Testis (tissue), 2 donors: ENCODE measurements at regions not wholly inside any gene's neighbourhood (a gene's known extent, or its start where the extent isn't known, plus 50 kb on each side); places are given as distances from the start of the nearest gene placed in this dataset.

Source experiments
- DNase-seq: peaks from one replicate; pipeline ENCODE4 v3.0.0-alpha.2; 2019
- H3K27ac ChIP-seq, 2 donors: fragments of 200-600 bp; sonication (generic); one replicate each; pipeline ENCODE4 v1.5.1; 2019
- H3K27me3 ChIP-seq: fragments of 200-600 bp; sonication (generic); one replicate; pipeline ENCODE4 v1.5.1; 2019
- H3K36me3 ChIP-seq: fragments of 200-600 bp; sonication (generic); one replicate; pipeline ENCODE4 v1.5.1; 2017; ENCODE audit warnings: low read depth; ENCODE audit errors: missing control alignments
- H3K4me1 ChIP-seq: fragments of 200-600 bp; sonication (generic); one replicate; pipeline ENCODE4 v1.5.1; 2019
- H3K4me3 ChIP-seq, 2 donors: fragments of 200-600 bp; sonication (generic); one replicate each; pipeline ENCODE4 v1.5.1; 2017 to 2019
- H3K9me3 ChIP-seq: fragments of 200-600 bp; sonication (generic); one replicate; pipeline ENCODE4 v1.5.1; 2017
- POLR2A ChIP-seq: fragments of 450-650 bp; IDR thresholded peaks from one replicate; pipeline ENCODE4 v1.6.1; 2017; ENCODE audit warnings: antibody characterized with exemption, mild to moderate bottlenecking, moderate library complexity
- WGBS, 2 donors: methylation state at CpG; one replicate each; pipeline ENCODE4 v1.1.5; 2018; 5-methylcytosine and 5-hydroxymethylcytosine counted together
- intact Hi-C: fragments of 100-400 bp; cut with DNase I; formaldehyde crosslinking; loops from one replicate; pipeline ENCODE4 v1.15.1; 2023; ENCODE audit warnings: low total_unique reads
- TF ChIP-seq, protein P1 (sequence below), 3 experiments: fragments of 450-650 bp in 2 of 3; fragments of 200-600 bp in 1 of 3; sonication (generic) in 1 of 3; IDR thresholded peaks; one replicate each; pipeline ENCODE4 v1.5.1; 2016 to 2019; ENCODE audit warnings: antibody characterized with exemption in 3 of 3, mild to moderate bottlenecking in 2 of 3, moderate library complexity in 1 of 3

DNA sequence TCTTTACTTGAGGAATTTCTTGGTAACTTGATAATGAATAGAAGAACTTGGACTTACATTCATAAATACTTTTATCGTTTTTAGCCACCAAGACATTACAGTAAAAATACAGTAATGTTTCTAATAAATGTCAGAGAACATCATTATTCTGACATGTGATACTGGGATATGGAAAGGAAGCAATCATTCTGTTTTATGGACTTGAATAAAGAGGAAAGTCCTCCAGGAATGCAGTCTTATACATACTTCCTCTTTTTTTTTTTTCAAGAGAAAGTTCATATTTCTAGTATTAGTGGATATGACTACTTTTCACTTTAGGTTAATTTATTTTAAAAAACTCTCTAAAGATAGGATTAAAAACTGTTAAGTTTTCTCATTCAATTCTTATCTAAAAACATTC lies 220.0 kb upstream of the SEMA3C start:
- DNase-seq, result no peak
- Histone ChIP-seq H3K36me3 (no peaks in the 10 kb centered on the region), H3K4me1 (no peaks in the 10 kb centered on the region), H3K9me3 (no peaks in the 10 kb centered on the region), H3K4me3 (no peak overlapping the region), H3K27ac (no peak overlapping the region), H3K27me3 (no peaks in the 10 kb centered on the region)
- TF ChIP-seq, protein P1, sequence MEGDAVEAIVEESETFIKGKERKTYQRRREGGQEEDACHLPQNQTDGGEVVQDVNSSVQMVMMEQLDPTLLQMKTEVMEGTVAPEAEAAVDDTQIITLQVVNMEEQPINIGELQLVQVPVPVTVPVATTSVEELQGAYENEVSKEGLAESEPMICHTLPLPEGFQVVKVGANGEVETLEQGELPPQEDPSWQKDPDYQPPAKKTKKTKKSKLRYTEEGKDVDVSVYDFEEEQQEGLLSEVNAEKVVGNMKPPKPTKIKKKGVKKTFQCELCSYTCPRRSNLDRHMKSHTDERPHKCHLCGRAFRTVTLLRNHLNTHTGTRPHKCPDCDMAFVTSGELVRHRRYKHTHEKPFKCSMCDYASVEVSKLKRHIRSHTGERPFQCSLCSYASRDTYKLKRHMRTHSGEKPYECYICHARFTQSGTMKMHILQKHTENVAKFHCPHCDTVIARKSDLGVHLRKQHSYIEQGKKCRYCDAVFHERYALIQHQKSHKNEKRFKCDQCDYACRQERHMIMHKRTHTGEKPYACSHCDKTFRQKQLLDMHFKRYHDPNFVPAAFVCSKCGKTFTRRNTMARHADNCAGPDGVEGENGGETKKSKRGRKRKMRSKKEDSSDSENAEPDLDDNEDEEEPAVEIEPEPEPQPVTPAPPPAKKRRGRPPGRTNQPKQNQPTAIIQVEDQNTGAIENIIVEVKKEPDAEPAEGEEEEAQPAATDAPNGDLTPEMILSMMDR (IDR thresholded peaks at IDR 0.05), result no peak
- no peak for TF ChIP-seq POLR2A
- WGBS, 2 donors, result 55 to 60% methylated on average over 1 of the region's 1 CpG
- intact Hi-C loops, result no loop called here

DNA sequence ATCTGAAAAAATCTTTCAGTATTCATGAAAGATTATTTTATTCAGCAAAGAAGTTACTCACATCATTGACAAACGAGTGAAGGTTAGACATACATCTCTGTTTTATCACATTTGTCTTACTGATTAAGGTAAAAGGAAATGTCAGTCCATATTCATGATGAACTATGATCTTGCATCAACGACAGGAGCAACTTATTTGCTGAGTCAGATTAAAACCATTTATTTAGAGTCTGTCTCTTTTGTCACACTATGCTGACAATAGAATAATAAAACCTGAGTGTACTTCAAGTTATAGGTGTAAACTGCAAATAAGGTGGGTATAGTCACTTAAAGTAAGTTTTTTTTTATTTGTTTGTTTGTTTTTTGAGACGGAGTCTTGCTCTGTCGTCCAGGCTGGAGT lies 216.5 kb upstream of the SEMA3C start:
- Histone ChIP-seq H3K27ac (no peak overlapping the region), H3K4me3 (no peak overlapping the region), H3K4me1 (no peaks in the 10 kb centered on the region), H3K36me3 (no peaks in the 10 kb centered on the region), H3K9me3 (no peaks in the 10 kb centered on the region), H3K27me3 (no peaks in the 10 kb centered on the region)
- DNase-seq, result no peak
- intact Hi-C loops, result no loop called here
- no peak for TF ChIP-seq POLR2A
- TF ChIP-seq, protein P1 (IDR thresholded peaks at IDR 0.05), result no peak
- WGBS, 2 donors, result 79 to 87% methylated on average over 4 of the region's 4 CpGs

DNA sequence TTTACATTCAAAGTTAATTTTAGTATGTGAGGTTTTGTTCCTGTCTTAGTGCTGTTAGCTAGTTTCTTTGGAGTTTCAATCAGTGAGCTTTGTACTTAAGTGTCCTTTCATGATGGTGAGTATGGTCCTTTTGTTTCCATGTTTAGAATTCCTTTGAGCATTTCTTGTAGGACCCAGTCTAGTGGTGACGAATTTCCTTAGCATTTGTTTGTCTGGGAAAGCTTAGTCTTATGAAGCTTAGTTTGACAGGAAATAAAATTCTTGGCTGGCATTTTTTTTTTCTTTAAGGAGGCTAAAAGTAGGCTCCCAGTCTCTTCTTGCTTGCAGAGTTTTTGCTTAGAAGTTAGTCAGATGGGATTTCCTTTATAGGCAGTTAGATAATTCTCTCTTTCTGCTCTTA lies 209.2 kb upstream of the SEMA3C start:
- Histone ChIP-seq H3K27ac (no peak overlapping the region), H3K9me3 (no peaks in the 10 kb centered on the region), H3K4me3 (no peak overlapping the region), H3K4me1 (no peaks in the 10 kb centered on the region), H3K36me3 (no peaks in the 10 kb centered on the region), H3K27me3 (no peaks in the 10 kb centered on the region)
- DNase-seq, result no peak
- WGBS, 2 donors, result 75 to 98% methylated on average over 1 of the region's 1 CpG
- TF ChIP-seq, protein P1 (IDR thresholded peaks at IDR 0.05), result no peak
- TF ChIP-seq POLR2A, result no peak
- intact Hi-C loops, result no loop called here

DNA sequence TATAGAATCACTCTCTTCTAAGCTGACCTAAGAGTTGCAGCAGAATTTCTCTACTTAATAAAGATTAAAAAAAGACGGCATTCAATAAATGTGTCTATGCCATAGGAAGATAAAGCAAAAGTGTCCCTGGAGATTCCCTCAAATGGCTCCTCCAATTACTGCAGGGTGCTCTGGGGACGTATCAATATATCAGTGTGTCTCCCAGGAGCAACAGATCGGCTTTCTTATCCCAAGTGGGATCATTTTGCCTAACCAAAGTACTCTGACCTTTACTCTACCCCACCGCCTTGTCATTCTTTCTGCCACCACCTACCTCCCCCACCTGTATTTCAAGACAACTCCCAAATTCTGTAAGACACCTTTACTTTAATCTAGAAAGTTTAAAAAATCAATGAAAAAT lies 202.0 kb upstream of the SEMA3C start:
- 80 to 87% methylated on average over 4 of the region's 4 CpGs for WGBS, 2 donors

DNA sequence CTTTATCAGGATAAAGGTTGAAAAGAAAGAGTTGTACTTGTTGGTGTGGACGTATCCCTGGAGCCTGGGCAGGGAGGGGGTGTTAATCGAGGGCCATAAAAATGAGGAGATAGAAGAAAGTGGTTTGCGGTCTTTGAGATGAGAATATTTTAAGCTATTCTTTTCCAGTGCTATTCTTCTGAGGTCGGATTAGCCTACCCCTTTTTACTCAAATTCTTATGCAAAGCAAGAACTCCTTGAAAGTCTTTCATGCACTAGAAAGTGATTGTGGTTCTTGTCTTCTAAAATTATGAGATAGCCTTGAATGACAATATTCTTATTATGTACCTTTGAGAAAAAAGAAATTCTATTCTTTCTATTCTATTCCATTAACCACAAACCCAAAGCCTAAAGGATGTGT lies 201.3 kb upstream of the SEMA3C start:
- H3K4me3 ChIP-seq, result no peak overlapping the region
- H3K36me3 ChIP-seq, result no peaks in the 10 kb centered on the region
- no peaks in the 10 kb centered on the region for H3K4me1 ChIP-seq
- 90% methylated on average over 4 of the region's 4 CpGs for WGBS, 2 donors
- intact Hi-C loops, result no loop called here
- H3K9me3 ChIP-seq, result no peaks in the 10 kb centered on the region
- H3K27ac ChIP-seq, result no peak overlapping the region
- H3K27me3 ChIP-seq, result no peaks in the 10 kb centered on the region
- DNase-seq, result no peak
- TF ChIP-seq, protein P1 (IDR thresholded peaks at IDR 0.05), result no peak
- no peak for TF ChIP-seq POLR2A

More for the DNA sequence above, 202.0 kb upstream of the SEMA3C start:
- Histone ChIP-seq H3K4me3 (no peak overlapping the region), H3K4me1 (no peaks in the 10 kb centered on the region), H3K9me3 (no peaks in the 10 kb centered on the region), H3K27me3 (no peaks in the 10 kb centered on the region), H3K36me3 (no peaks in the 10 kb centered on the region), H3K27ac (no peak overlapping the region)
- no peak for DNase-seq
- intact Hi-C loops, result no loop called here
- TF ChIP-seq, protein P1 (IDR thresholded peaks at IDR 0.05), result no peak
- TF ChIP-seq POLR2A, result no peak
